GM12878 (cell line): ENCODE measurements at regions not wholly inside any gene's neighbourhood (a gene's known extent, or its start where the extent isn't known, plus 50 kb on each side); places are given as distances from the start of the nearest gene placed in this dataset.
A peak's percentile ranks its signal among the peaks of the same experiment; 100 is the strongest.
"Not testable (repeated sequence)": the region's sequence is repeated elsewhere in the genome, so short reads cannot be mapped to it uniquely, and the experiment has no call there.

Experiments
- ATAC-seq: fragments of 200-7000 bp; cut with Tn5 transposase; 3 replicates; pipeline ENCODE4 v1.9.1; 2020; ENCODE audit warnings: mild to moderate bottlenecking, moderate library complexity
- BruUV-seq: library from RNA; stranded (reverse); fragments of 400-500 nt; replicated peaks from 2 replicates; lab custom pipeline; 2021; lab: Mats Ljungman, UMichigan
- CTCF ChIA-PET: fragments of 300-600 bp; sonication (Branson Sonifier 250); formaldehyde crosslinking; extraction: SDS; loops from one replicate; lab custom pipeline; 2021; ENCODE audit warnings: inconsistent platforms; lab: Yijun Ruan, JAX
- POLR2A ChIA-PET: fragments of 350-600 bp; formaldehyde crosslinking; extraction: SDS; loops from one replicate; lab custom pipeline; 2021; ENCODE audit warnings: inconsistent platforms; lab: Charles Lee
- RAD21 ChIA-PET: fragments of 300-600 bp; sonication (Branson Sonifier 250); formaldehyde crosslinking; loops from one replicate; lab custom pipeline; 2023; ENCODE audit warnings: antibody characterized with exemption; ENCODE audit not compliant: unreplicated experiment; lab: Charles Lee
- SMC1A ChIA-PET: fragments of 300-600 bp; sonication (Branson Sonifier 250); formaldehyde crosslinking; loops from one replicate; lab custom pipeline; 2023; ENCODE audit not compliant: unreplicated experiment, uncharacterized antibody; lab: Charles Lee
- DNase-seq: peaks from one replicate; pipeline ENCODE4 v3.0.0-alpha.2; 2011; ENCODE audit warnings: low read depth, low spot score
- FAIRE-seq: peaks from 3 replicates; lab custom pipeline; 2011; peaks lifted over from hg19 to GRCh38; lab: Jason Lieb, UNC
- H2AFZ ChIP-seq: 2 replicates; pipeline ENCODE4 v1.6.0; 2011; ENCODE audit warnings: low read depth, low read length, control low read depth; ENCODE audit not compliant: control insufficient read depth
- H3K27ac ChIP-seq: 2 replicates; pipeline ENCODE4 v1.5.1; 2011; ENCODE audit warnings: control low read depth; ENCODE audit not compliant: control insufficient read depth, insufficient read depth
- H3K27me3 ChIP-seq, 2 experiments: replicated peaks in 1 of 2; 2 replicates each; pipeline versions ENCODE4 v1.6.0 to v1.6.1; 2011; ENCODE audit warnings: low read length in 1 of 2; ENCODE audit not compliant: control insufficient read depth in 2 of 2, insufficient read depth in 2 of 2
- H3K36me3 ChIP-seq, 2 experiments: 2 replicates each; pipeline ENCODE4 v1.5.1; 2011; ENCODE audit warnings: low read length in 1 of 2; ENCODE audit not compliant: control insufficient read depth in 2 of 2, insufficient read depth in 2 of 2
- H3K4me1 ChIP-seq: 2 replicates; pipeline ENCODE4 v1.6.1; 2011; ENCODE audit warnings: mild to moderate bottlenecking, low read length, moderate library complexity, mixed read lengths; ENCODE audit not compliant: control insufficient read depth, insufficient read depth
- H3K4me2 ChIP-seq: 2 replicates; pipeline ENCODE4 v1.6.0; 2011; ENCODE audit warnings: control low read depth; ENCODE audit not compliant: control insufficient read depth, insufficient read depth
- H3K4me3 ChIP-seq: fragments of 200-600 bp; sonication (generic); 2 replicates; pipeline ENCODE4 v1.5.1; 2016
- H3K79me2 ChIP-seq: 2 replicates; pipeline ENCODE4 v1.6.0; 2011; ENCODE audit warnings: low read length; ENCODE audit not compliant: control insufficient read depth, insufficient read depth
- H3K9ac ChIP-seq: 2 replicates; pipeline ENCODE4 v1.8.0; 2011; ENCODE audit warnings: low read length, control low read depth, mixed read lengths; ENCODE audit not compliant: control insufficient read depth, insufficient read depth
- H3K9me3 ChIP-seq: replicated peaks from 3 replicates; pipeline ENCODE4 v1.5.1; 2011; ENCODE audit warnings: mild to moderate bottlenecking, low read length; ENCODE audit not compliant: control insufficient read depth, insufficient read depth
- H4K20me1 ChIP-seq: 2 replicates; pipeline ENCODE4 v1.6.0; 2011; ENCODE audit not compliant: control insufficient read depth, insufficient read depth
- ESRRA ChIP-seq: IDR thresholded peaks from 2 replicates; pipeline ENCODE4 v1.6.1; 2012; ENCODE audit warnings: mild to moderate bottlenecking, low read length, improper control_type of control experiment
- NRF1 ChIP-seq: conservative IDR thresholded peaks from 2 replicates; pipeline ENCODE4 v1.6.1; 2011; ENCODE audit warnings: mild to moderate bottlenecking, low read depth, low read length, improper control_type of control experiment
- PBX3 ChIP-seq: IDR thresholded peaks from 2 replicates; pipeline ENCODE4 v1.6.1; 2011; ENCODE audit warnings: mild to moderate bottlenecking, low read depth, low read length, moderate library complexity; ENCODE audit not compliant: insufficient replicate concordance
- RAD21 ChIP-seq: IDR thresholded peaks from 2 replicates; pipeline ENCODE4 v1.6.1; 2011; ENCODE audit warnings: mild to moderate bottlenecking, low read depth, low read length, moderate library complexity; ENCODE audit not compliant: insufficient read depth
- RB1 ChIP-seq: fragments of 450-650 bp; formaldehyde crosslinking; IDR thresholded peaks from 2 replicates; pipeline ENCODE4 v1.6.1; 2017; ENCODE audit warnings: mild to moderate bottlenecking, borderline replicate concordance
- SIN3A ChIP-seq: IDR thresholded peaks from 2 replicates; pipeline ENCODE4 v1.6.1; 2012; ENCODE audit warnings: low read depth, low read length, improper control_type of control experiment
- SPI1 ChIP-seq: IDR thresholded peaks from 2 replicates; pipeline ENCODE4 v1.6.1; 2011; ENCODE audit warnings: low read depth, mild to moderate bottlenecking, low read length, moderate library complexity, borderline replicate concordance; ENCODE audit not compliant: insufficient read depth
- WGBS: methylation state at CpG from one replicate; pipeline ENCODE4 v1.1.6; 2016; ENCODE audit warnings: low lambda C conversion rate; ENCODE audit not compliant: insufficient replicate concordance, insufficient coverage; ENCODE audit errors: missing lambda C conversion rate; 5-methylcytosine and 5-hydroxymethylcytosine counted together
- in situ Hi-C: fragments of 300-500 bp; cut with MboI; formaldehyde crosslinking; loops from 9 replicates; pipeline ENCODE4 v1.14.3; 2018; ENCODE audit warnings: mixed read lengths
- intact Hi-C: fragments of 100-400 bp; cut with micrococcal nuclease; formaldehyde crosslinking; loops from one replicate; pipeline ENCODE4 v1.14.2; 2022; ENCODE audit not compliant: unreplicated experiment

DNA sequence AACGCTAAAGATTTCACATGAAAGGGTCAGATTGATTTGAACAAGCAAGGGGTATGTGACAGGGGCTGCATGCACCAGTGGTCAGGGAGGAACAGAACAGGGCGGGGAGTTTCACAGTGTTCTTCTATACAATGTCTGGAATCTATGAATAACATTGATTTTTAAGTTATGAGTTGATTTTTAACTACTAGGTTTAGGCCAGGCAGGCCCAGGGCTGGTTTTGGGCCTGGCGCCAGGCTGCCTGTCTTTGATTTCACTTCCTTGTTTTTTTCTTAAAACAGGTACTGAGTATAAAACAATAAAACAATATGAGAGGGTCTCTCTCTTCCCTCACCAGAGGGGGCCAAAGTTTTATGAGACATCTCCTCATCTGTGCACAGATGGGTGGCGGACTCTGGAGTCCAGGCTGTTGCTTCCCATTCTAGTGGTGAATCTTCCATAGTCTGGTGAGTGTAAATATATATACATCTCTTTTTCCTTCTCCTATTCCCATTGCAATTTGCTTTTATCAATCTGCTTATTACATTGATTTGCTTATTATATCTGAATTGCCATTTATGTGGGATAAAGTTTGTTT is 133.2 kb downstream of the ZNF737 start:
- ATAC-seq, BruUV-seq, H3K4me3 ChIP-seq, intact Hi-C loops, H3K27me3 ChIP-seq, DNase-seq, RAD21 ChIA-PET, H3K79me2 ChIP-seq, H3K4me1 ChIP-seq, H3K9ac ChIP-seq, in situ Hi-C loops, H3K27ac ChIP-seq, H3K4me2 ChIP-seq, H3K9me3 ChIP-seq, POLR2A ChIA-PET, H4K20me1 ChIP-seq, H3K36me3 ChIP-seq, H2AFZ ChIP-seq: not testable (repeated sequence)
- TF ChIP-seq SPI1 = peak; percentile 15; the same call in 1 of the 2 replicates
- 21% methylated on average over 4 of the region's 4 CpGs for WGBS
- ChIA-PET CTCF (interaction anchor here (0.6 kb wide), 1 partner anchor 132 kb away, joined by 4 read pairs; no protein-coding TSS in a partner anchor), SMC1A (interaction anchor here (0.7 to 1.0 kb wide), 2 partner anchors 10 to 158 kb away, joined by 3 read pairs; no protein-coding TSS in a partner anchor)
- FAIRE-seq = peak; percentile 69

GRCh38 chr19:20431826-20432225 is 133.8 kb downstream of the ZNF737 start:
- CTCF ChIA-PET = interaction anchor here (0.6 kb wide), 1 partner anchor 133 kb away, joined by 4 read pairs; no protein-coding TSS in a partner anchor
- in situ Hi-C loops (no loop called here), intact Hi-C loops (no loop called here)
- no TSS peak for BruUV-seq
- FAIRE-seq = no peak
- H2AFZ ChIP-seq = no peak overlapping the region
- no peak overlapping the region for H3K9ac ChIP-seq
- no peak for ATAC-seq
- TF ChIP-seq SIN3A (no peak), NRF1 (no peak), PBX3 (no peak), RB1 (no peak), ESRRA (no peak), RAD21 (no peak)
- no peaks in the 10 kb centered on the region; the same call in 2 of the 3 replicates for H3K9me3 ChIP-seq
- 38% methylated on average over 5 of the region's 5 CpGs for WGBS
- H3K27ac ChIP-seq = no peak overlapping the region
- RAD21 ChIA-PET = no interaction called here
- H3K79me2 ChIP-seq = no peaks in the 10 kb centered on the region
- no peaks in the 10 kb centered on the region for H3K4me1 ChIP-seq
- SMC1A ChIA-PET = interaction anchor here (0.7 to 1.0 kb wide), 2 partner anchors 9 to 157 kb away, joined by 3 read pairs; no protein-coding TSS in a partner anchor
- no peak for DNase-seq
- no peak overlapping the region for H3K4me2 ChIP-seq
- POLR2A ChIA-PET = no interaction called here
- H3K4me3 ChIP-seq = no peak overlapping the region
- H4K20me1 ChIP-seq = no peaks in the 10 kb centered on the region
- no peaks in the 10 kb centered on the region for H3K27me3 ChIP-seq
- H3K36me3 ChIP-seq = no peaks in the 10 kb centered on the region
